ENCODE measurements at regions not wholly inside any gene's neighbourhood (a gene's known extent, or its start where the extent isn't known, plus 50 kb on each side); places are given as distances from the start of the nearest gene placed in this dataset.
"Not testable (repeated sequence)": the region's sequence is repeated elsewhere in the genome, so short reads cannot be mapped to it uniquely, and the experiment has no call there.

DNA sequence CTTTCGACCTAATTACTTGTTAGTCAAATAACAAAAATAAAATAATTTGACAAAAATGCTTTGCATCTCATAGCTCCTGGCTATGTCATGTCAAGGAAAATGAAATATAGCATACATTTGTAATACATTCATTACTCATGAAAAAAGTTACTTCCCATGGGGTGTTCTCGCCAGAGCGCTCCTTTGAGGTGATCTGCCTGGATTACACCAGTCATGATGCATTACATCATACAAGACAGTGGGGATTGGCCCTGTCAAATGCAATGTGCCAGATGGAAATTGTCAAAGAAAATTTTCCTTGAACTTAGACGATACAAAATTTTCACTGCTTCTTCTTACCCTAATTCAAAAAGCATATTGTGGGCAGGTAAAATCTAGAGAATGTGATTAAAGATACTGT, 215.6 kb upstream of the B3GALT2 start:
- H3K27me3 ChIP-seq (replicated peaks in 1 of 2; ENCODE audit: control insufficient read depth in 2 of 2, extremely low read depth in 1 of 2, insufficient read depth in 2 of 2, low read length in 1 of 2): no peaks in the 10 kb centered on the region
- no peaks in the 10 kb centered on the region for H3K9me3 ChIP-seq
- Mint-ChIP-seq H3K9me3 (no peaks in the 10 kb centered on the region), H3K27me3 (no peaks in the 10 kb centered on the region), H3K27ac (no peak overlapping the region), H3K4me1 (peaks cover 8 to 16% (median 15%) of the 10 kb centered on the region in 3 donors), H3K36me3 (no peaks in the 10 kb centered on the region), H3K4me3 (no peak overlapping the region)
- H3K4me3 ChIP-seq (ENCODE audit: control insufficient read depth in 1 of 2, extremely low read depth in 1 of 2, low read length in 1 of 2): no peak overlapping the region
- no peak overlapping the region for H3K27ac ChIP-seq (ENCODE audit: low read length)
- DNase-seq: no peak
- no peak for ATAC-seq (replicated peaks in 1 of 4)
- no CpG with 5 or more reads among the region's 4 CpGs for WGBS (ENCODE audit: insufficient coverage)
- POLR2A ChIA-PET: no interaction called here
- no peaks in the 10 kb centered on the region for H3K4me1 ChIP-seq (ENCODE audit: control insufficient read depth in 1 of 2, extremely low read depth in 1 of 2, insufficient read depth in 2 of 2, low read length in 2 of 2)
- CTCF ChIA-PET: interaction anchor here in 1 of 2 donors (0.6 kb wide), 1 partner anchor 917 kb away, joined by 4 read pairs; no protein-coding TSS in a partner anchor
- H3K36me3 ChIP-seq (ENCODE audit: control insufficient read depth in 2 of 2, extremely low read depth in 1 of 2, insufficient read depth in 1 of 2, low read length in 1 of 2): no peaks in the 10 kb centered on the region

DNA sequence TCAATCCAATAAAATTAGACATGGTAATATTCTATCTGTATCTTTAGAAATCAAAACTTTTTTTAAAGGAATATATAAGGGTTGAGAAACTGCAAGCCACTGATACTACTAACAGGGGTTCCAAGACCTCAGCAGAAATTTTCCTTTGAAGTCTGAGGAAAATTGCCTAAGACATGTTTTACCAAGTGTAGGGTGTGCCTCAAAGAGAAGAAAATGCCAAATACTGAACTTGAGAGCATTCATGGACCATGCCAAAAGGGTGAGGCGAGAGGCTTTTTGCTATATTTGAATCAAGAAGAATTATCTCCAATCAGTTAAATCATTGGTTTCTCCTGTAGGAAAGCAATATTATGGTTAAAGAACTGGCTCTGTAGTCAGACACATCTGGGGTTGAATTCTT, 207.9 kb upstream of the B3GALT2 start:
- Mint-ChIP-seq H3K4me1 (no peaks in the 10 kb centered on the region), H3K4me3 (no peak overlapping the region), H3K36me3 (no peaks in the 10 kb centered on the region), H3K9me3 (peaks cover 0 to 3% (median 0%) of the 10 kb centered on the region in 3 donors), H3K27me3 (no peaks in the 10 kb centered on the region), H3K27ac (no peak overlapping the region)
- DNase-seq (no peak), ATAC-seq (replicated peaks in 1 of 4) (no peak)
- no CpG with 5 or more reads among the region's 1 CpG for WGBS (ENCODE audit: insufficient coverage)
- H3K4me3 ChIP-seq (ENCODE audit: control insufficient read depth in 1 of 2, extremely low read depth in 1 of 2, low read length in 1 of 2): no peak overlapping the region
- no peaks in the 10 kb centered on the region for H3K9me3 ChIP-seq
- ChIA-PET CTCF (interaction anchor here in 1 of 2 donors (1.0 kb wide), 1 partner anchor 84 kb away, joined by 3 read pairs; no protein-coding TSS in a partner anchor), POLR2A (no interaction called here)
- no peaks in the 10 kb centered on the region for H3K27me3 ChIP-seq (replicated peaks in 1 of 2; ENCODE audit: control insufficient read depth in 2 of 2, extremely low read depth in 1 of 2, insufficient read depth in 2 of 2, low read length in 1 of 2)
- H3K4me1 ChIP-seq (ENCODE audit: control insufficient read depth in 1 of 2, extremely low read depth in 1 of 2, insufficient read depth in 2 of 2, low read length in 2 of 2): no peaks in the 10 kb centered on the region
- H3K27ac ChIP-seq (ENCODE audit: low read length): no peak overlapping the region
- no peaks in the 10 kb centered on the region for H3K36me3 ChIP-seq (ENCODE audit: control insufficient read depth in 2 of 2, extremely low read depth in 1 of 2, insufficient read depth in 1 of 2, low read length in 1 of 2)

DNA sequence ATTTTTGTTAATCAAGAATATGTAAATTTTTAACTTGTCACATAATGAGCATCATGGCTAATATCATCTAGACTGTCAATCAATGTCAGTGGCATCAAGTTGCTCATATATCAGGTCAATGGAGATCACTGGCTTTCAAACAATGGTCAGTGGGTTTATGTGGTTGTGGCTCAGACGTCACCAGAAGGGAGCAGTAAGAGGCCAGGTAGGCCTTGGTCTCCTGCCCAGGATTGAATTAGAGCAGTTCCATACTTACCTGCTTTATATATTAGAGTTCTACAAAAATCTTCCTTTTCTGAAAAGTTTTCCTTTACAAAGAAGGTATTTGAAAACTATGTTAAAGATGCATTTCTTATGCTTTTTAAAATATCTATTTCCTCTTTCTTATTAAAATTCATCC, 206.3 kb upstream of the B3GALT2 start:
- no peaks in the 10 kb centered on the region for H3K4me1 Mint-ChIP-seq
- Histone ChIP-seq H3K4me3 (ENCODE audit: control insufficient read depth in 1 of 2, extremely low read depth in 1 of 2, low read length in 1 of 2) (no peak overlapping the region), H3K4me1 (ENCODE audit: control insufficient read depth in 1 of 2, extremely low read depth in 1 of 2, insufficient read depth in 2 of 2, low read length in 2 of 2) (no peaks in the 10 kb centered on the region), H3K27me3 (replicated peaks in 1 of 2; ENCODE audit: control insufficient read depth in 2 of 2, extremely low read depth in 1 of 2, insufficient read depth in 2 of 2, low read length in 1 of 2) (no peaks in the 10 kb centered on the region), H3K36me3 (ENCODE audit: control insufficient read depth in 2 of 2, extremely low read depth in 1 of 2, insufficient read depth in 1 of 2, low read length in 1 of 2) (no peaks in the 10 kb centered on the region), H3K9me3 (no peaks in the 10 kb centered on the region), H3K27ac (ENCODE audit: low read length) (no peak overlapping the region)
- H3K27me3 Mint-ChIP-seq: no peaks in the 10 kb centered on the region
- no peak for DNase-seq
- no peak for ATAC-seq (replicated peaks in 1 of 4)
- ChIA-PET POLR2A (no interaction called here), CTCF (no interaction called here)
- H3K36me3 Mint-ChIP-seq: no peaks in the 10 kb centered on the region
- H3K27ac Mint-ChIP-seq: no peak overlapping the region
- no peak overlapping the region for H3K4me3 Mint-ChIP-seq
- WGBS (ENCODE audit: insufficient coverage): no CpG with 5 or more reads among the region's 1 CpG
- H3K9me3 Mint-ChIP-seq: peaks cover 0 to 3% (median 0%) of the 10 kb centered on the region in 3 donors

DNA sequence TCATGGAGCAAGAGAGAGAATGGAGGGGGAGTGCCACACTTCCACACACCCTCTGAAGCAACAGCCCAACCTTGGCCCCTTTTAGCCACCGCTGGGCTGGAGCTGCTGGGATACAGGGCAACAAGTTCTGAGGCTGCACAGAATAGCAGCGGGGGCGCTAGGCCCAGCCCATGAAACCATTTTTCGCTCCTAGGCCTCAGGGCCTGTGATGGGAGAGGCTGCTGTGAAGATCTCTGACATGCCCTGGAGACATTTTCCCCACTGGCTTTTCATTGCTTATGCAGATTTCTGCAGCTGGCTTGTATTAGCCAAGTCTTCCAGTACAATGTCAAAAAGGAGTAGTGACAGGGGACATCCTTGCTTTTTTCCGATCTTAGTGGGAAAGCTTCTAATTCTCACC, 202.3 kb upstream of the B3GALT2 start:
- H3K4me1 ChIP-seq (ENCODE audit: control insufficient read depth in 1 of 2, extremely low read depth in 1 of 2, insufficient read depth in 2 of 2, low read length in 2 of 2): no peaks in the 10 kb centered on the region
- Mint-ChIP-seq H3K4me1 (no peaks in the 10 kb centered on the region), H3K36me3 (no peaks in the 10 kb centered on the region), H3K9me3 (no peaks in the 10 kb centered on the region), H3K27ac (no peak overlapping the region), H3K27me3 (no peaks in the 10 kb centered on the region), H3K4me3 (no peak overlapping the region)
- ATAC-seq (replicated peaks in 1 of 4) (no peak), DNase-seq (no peak)
- no peaks in the 10 kb centered on the region for H3K36me3 ChIP-seq (ENCODE audit: control insufficient read depth in 2 of 2, extremely low read depth in 1 of 2, insufficient read depth in 1 of 2, low read length in 1 of 2)
- POLR2A ChIA-PET: no interaction called here
- CTCF ChIA-PET: no interaction called here
- H3K4me3 ChIP-seq (ENCODE audit: control insufficient read depth in 1 of 2, extremely low read depth in 1 of 2, low read length in 1 of 2): no peak overlapping the region
- WGBS (ENCODE audit: insufficient coverage): 93% methylated on average over 4 of the region's 5 CpGs
- no peaks in the 10 kb centered on the region for H3K9me3 ChIP-seq
- H3K27ac ChIP-seq (ENCODE audit: low read length): no peak overlapping the region
- no peaks in the 10 kb centered on the region for H3K27me3 ChIP-seq (replicated peaks in 1 of 2; ENCODE audit: control insufficient read depth in 2 of 2, extremely low read depth in 1 of 2, insufficient read depth in 2 of 2, low read length in 1 of 2)

DNA sequence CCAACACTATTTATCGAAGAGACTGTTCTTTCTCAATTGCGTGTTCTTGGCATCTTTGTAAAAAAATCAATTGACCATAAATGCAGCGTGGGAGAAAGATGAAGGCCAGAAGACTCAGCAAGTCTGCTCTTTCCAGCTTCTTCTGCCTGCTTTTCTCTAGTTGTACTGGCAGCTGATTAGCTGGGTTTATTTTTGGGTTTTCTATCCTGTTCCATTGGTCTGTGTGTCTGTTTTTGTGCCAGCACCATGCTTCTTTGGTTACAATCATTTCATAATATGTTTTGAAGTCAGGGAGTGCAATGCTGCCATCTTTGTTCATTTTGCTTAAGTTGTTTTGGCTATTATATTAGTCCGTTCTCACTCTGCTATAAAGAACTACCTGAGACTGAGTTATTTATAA, 201.8 kb upstream of the B3GALT2 start:
- no peak overlapping the region for H3K27ac ChIP-seq (ENCODE audit: low read length)
- POLR2A ChIA-PET: no interaction called here

DNA sequence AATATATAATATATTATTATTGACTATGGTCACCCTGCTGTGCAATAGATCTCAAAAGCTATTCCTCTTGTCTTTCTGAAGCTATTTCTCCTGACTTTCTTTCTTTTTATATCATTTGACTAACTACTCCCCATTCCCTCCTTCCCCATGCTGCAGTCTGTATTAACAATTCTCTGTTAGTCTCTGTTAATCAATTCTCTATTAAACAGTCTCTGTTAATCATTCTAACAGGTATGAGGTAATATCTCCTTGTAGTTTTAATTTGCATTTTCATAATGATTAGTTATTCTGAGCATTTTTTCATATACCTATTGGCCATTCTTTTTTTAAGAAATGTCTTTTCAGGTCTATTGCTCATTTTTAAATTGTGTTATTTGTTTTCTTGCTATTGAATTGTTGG, 201.0 kb upstream of the B3GALT2 start:
- H3K9me3 Mint-ChIP-seq: no peaks in the 10 kb centered on the region
- no peak overlapping the region for H3K27ac ChIP-seq (ENCODE audit: low read length)
- H3K27me3 ChIP-seq (replicated peaks in 1 of 2; ENCODE audit: control insufficient read depth in 2 of 2, extremely low read depth in 1 of 2, insufficient read depth in 2 of 2, low read length in 1 of 2): no peaks in the 10 kb centered on the region
- no peak overlapping the region for H3K27ac Mint-ChIP-seq
- H3K27me3 Mint-ChIP-seq: no peaks in the 10 kb centered on the region
- H3K4me3 ChIP-seq (ENCODE audit: control insufficient read depth in 1 of 2, extremely low read depth in 1 of 2, low read length in 1 of 2): no peak overlapping the region
- no peak for DNase-seq
- H3K4me1 ChIP-seq (ENCODE audit: control insufficient read depth in 1 of 2, extremely low read depth in 1 of 2, insufficient read depth in 2 of 2, low read length in 2 of 2): no peaks in the 10 kb centered on the region
- H3K4me1 Mint-ChIP-seq: no peaks in the 10 kb centered on the region
- ChIA-PET CTCF (interaction anchor here in 1 of 2 donors (0.5 kb wide), 1 partner anchor 22 kb away, joined by 4 read pairs; no protein-coding TSS in a partner anchor), POLR2A (no interaction called here)
- H3K36me3 ChIP-seq (ENCODE audit: control insufficient read depth in 2 of 2, extremely low read depth in 1 of 2, insufficient read depth in 1 of 2, low read length in 1 of 2): no peaks in the 10 kb centered on the region
- no peaks in the 10 kb centered on the region for H3K9me3 ChIP-seq
- ATAC-seq (replicated peaks in 1 of 4): no peak
- no peak overlapping the region for H3K4me3 Mint-ChIP-seq
- peaks cover 4% of the 10 kb centered on the region for H3K36me3 Mint-ChIP-seq

More for the DNA sequence above, 201.8 kb upstream of the B3GALT2 start:
- Mint-ChIP-seq H3K9me3 (no peaks in the 10 kb centered on the region), H3K4me1 (no peaks in the 10 kb centered on the region), H3K27ac (no peak overlapping the region), H3K27me3 (no peaks in the 10 kb centered on the region), H3K4me3 (no peak overlapping the region), H3K36me3 (no peaks in the 10 kb centered on the region)
- no peaks in the 10 kb centered on the region for H3K9me3 ChIP-seq
- H3K27me3 ChIP-seq (replicated peaks in 1 of 2; ENCODE audit: control insufficient read depth in 2 of 2, extremely low read depth in 1 of 2, insufficient read depth in 2 of 2, low read length in 1 of 2): no peaks in the 10 kb centered on the region
- ATAC-seq (replicated peaks in 1 of 4): no peak
- WGBS (ENCODE audit: insufficient coverage): 86% methylated on average over 3 of the region's 4 CpGs
- no peak overlapping the region for H3K4me3 ChIP-seq (ENCODE audit: control insufficient read depth in 1 of 2, extremely low read depth in 1 of 2, low read length in 1 of 2)
- H3K36me3 ChIP-seq (ENCODE audit: control insufficient read depth in 2 of 2, extremely low read depth in 1 of 2, insufficient read depth in 1 of 2, low read length in 1 of 2): no peaks in the 10 kb centered on the region
- H3K4me1 ChIP-seq (ENCODE audit: control insufficient read depth in 1 of 2, extremely low read depth in 1 of 2, insufficient read depth in 2 of 2, low read length in 2 of 2): no peaks in the 10 kb centered on the region
- DNase-seq: no peak
- CTCF ChIA-PET: no interaction called here

DNA sequence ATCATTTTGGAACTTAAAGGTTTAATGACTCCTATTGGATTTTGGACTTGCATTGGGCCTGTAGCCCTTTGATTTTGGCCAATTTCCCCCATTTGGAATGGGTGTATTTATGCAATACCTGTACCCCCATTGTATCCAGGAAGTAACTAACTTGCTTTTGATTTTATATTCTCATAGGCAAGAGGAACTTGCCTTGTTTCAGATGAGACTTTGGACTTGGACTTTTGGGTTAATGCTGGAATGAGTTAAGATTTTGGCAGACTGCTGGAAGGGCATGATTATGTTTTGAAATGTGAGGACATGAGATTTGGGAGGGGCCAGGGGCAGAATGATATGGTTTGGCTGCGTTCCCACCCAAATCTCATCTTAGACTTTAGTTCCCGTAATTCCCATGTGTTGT, 192.0 kb upstream of the B3GALT2 start:
- H3K27ac Mint-ChIP-seq; POLR2A ChIA-PET; H3K4me3 Mint-ChIP-seq; H3K27me3 Mint-ChIP-seq; DNase-seq; H3K4me3 ChIP-seq (ENCODE audit: control insufficient read depth in 1 of 2, extremely low read depth in 1 of 2, low read length in 1 of 2); H3K27ac ChIP-seq (ENCODE audit: low read length); H3K9me3 Mint-ChIP-seq; H3K4me1 Mint-ChIP-seq; H3K36me3 Mint-ChIP-seq; CTCF ChIA-PET; H3K9me3 ChIP-seq; H3K36me3 ChIP-seq (ENCODE audit: control insufficient read depth in 2 of 2, extremely low read depth in 1 of 2, insufficient read depth in 1 of 2, low read length in 1 of 2); H3K4me1 ChIP-seq (ENCODE audit: control insufficient read depth in 1 of 2, extremely low read depth in 1 of 2, insufficient read depth in 2 of 2, low read length in 2 of 2); ATAC-seq (replicated peaks in 1 of 4); H3K27me3 ChIP-seq (replicated peaks in 1 of 2; ENCODE audit: control insufficient read depth in 2 of 2, extremely low read depth in 1 of 2, insufficient read depth in 2 of 2, low read length in 1 of 2): not testable (repeated sequence)
- WGBS (ENCODE audit: insufficient coverage): no CpG with 5 or more reads among the region's 2 CpGs

All from T-cell (primary cell).